ENCODE measurements at regions not wholly inside any gene's neighbourhood (a gene's known extent, or its start where the extent isn't known, plus 50 kb on each side); places are given as distances from the start of the nearest gene placed in this dataset.

DNA sequence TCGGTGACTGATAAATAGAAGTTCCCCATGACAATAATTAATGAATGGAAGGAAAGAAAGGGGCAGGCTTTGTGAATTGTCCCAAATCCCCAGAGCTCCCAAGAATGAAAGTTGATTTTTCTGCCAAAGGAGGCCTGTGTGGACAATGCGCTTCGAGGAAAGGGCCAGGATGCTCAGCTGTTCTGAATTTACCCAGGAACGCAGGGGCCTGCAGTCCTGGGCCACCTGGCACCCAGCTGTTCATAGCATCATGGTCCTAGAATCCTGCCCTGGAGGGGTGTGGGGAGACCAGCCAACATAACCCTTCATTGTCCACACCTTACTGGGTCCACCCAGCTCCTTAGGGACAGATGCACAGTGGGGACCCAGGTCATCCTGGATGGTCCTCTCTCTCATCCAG, 587.5 kb downstream of the BCL11B start:
- peaks cover 80% of the 10 kb centered on the region for H3K27me3 ChIP-seq (ENCODE audit: insufficient read depth, low read depth, severe bottlenecking)
- TF ChIP-seq, protein P1, sequence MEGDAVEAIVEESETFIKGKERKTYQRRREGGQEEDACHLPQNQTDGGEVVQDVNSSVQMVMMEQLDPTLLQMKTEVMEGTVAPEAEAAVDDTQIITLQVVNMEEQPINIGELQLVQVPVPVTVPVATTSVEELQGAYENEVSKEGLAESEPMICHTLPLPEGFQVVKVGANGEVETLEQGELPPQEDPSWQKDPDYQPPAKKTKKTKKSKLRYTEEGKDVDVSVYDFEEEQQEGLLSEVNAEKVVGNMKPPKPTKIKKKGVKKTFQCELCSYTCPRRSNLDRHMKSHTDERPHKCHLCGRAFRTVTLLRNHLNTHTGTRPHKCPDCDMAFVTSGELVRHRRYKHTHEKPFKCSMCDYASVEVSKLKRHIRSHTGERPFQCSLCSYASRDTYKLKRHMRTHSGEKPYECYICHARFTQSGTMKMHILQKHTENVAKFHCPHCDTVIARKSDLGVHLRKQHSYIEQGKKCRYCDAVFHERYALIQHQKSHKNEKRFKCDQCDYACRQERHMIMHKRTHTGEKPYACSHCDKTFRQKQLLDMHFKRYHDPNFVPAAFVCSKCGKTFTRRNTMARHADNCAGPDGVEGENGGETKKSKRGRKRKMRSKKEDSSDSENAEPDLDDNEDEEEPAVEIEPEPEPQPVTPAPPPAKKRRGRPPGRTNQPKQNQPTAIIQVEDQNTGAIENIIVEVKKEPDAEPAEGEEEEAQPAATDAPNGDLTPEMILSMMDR (IDR thresholded peaks at IDR 0.05; ENCODE audit: low read depth, low read length) = no peak

GRCh38 chr14:98685725-98686124, 586.3 kb downstream of the BCL11B start:
- no peak overlapping the region for H3K27ac ChIP-seq
- TF ChIP-seq, protein P1 (IDR thresholded peaks at IDR 0.05; ENCODE audit: low read depth, low read length) = no peak
- peaks cover 83% of the 10 kb centered on the region for H3K27me3 ChIP-seq (ENCODE audit: insufficient read depth, low read depth, severe bottlenecking)
- DNase-seq = no peak
- no peaks in the 10 kb centered on the region for H3K9me3 ChIP-seq (ENCODE audit: severe bottlenecking)
- no peaks in the 10 kb centered on the region for H3K36me3 ChIP-seq
- H3K4me3 ChIP-seq (ENCODE audit: low read depth, low read length) = no peak overlapping the region

More for the DNA sequence above, 587.5 kb downstream of the BCL11B start:
- H3K27ac ChIP-seq = no peak overlapping the region
- DNase-seq = no peak
- no peaks in the 10 kb centered on the region for H3K36me3 ChIP-seq
- H3K4me3 ChIP-seq (ENCODE audit: low read depth, low read length) = no peak overlapping the region
- no peaks in the 10 kb centered on the region for H3K9me3 ChIP-seq (ENCODE audit: severe bottlenecking)

GRCh38 chr14:98688446-98688845, 583.6 kb downstream of the BCL11B start:
- TF ChIP-seq, protein P1 (IDR thresholded peaks at IDR 0.05; ENCODE audit: low read depth, low read length) = no peak
- Histone ChIP-seq H3K27me3 (ENCODE audit: insufficient read depth, low read depth, severe bottlenecking) (peaks cover 84% of the 10 kb centered on the region), H3K9me3 (ENCODE audit: severe bottlenecking) (no peaks in the 10 kb centered on the region), H3K36me3 (no peaks in the 10 kb centered on the region), H3K4me3 (ENCODE audit: low read depth, low read length) (no peak overlapping the region), H3K27ac (no peak overlapping the region)
- no peak for DNase-seq

- H3K9me3 ChIP-seq (ENCODE audit: severe bottlenecking) = no peaks in the 10 kb centered on the region
- TF ChIP-seq, protein P1 (IDR thresholded peaks at IDR 0.05; ENCODE audit: low read depth, low read length) = no peak
- H3K27ac ChIP-seq = no peak overlapping the region
- peaks cover 74% of the 10 kb centered on the region for H3K27me3 ChIP-seq (ENCODE audit: insufficient read depth, low read depth, severe bottlenecking)
- DNase-seq = no peak
- H3K4me3 ChIP-seq (ENCODE audit: low read depth, low read length) = no peak overlapping the region
- no peaks in the 10 kb centered on the region for H3K36me3 ChIP-seq
These were observed 582.0 kb downstream of the BCL11B start for GRCh38 chr14:98689951-98690350.

DNA sequence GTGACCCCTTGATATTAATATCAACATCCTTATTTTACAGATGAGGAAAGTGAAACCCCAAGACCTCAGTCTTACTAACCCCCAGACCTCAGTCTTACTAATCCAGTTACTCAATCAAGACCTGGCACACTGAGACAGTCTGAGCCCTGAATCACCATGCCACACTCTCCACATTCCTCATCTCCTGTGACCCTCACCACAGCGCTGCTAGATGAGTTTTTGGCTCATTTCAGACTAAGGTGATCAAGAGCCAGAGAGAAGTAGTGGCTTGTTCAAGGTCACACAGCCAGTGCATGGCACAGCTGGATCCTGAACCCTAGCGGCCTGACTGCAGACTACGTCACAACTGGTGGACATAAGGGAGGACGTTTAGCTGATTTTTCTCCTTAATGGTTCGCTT, 579.2 kb downstream of the BCL11B start:
- Histone ChIP-seq H3K9me3 (ENCODE audit: severe bottlenecking) (no peaks in the 10 kb centered on the region), H3K27ac (no peak overlapping the region), H3K4me3 (ENCODE audit: low read depth, low read length) (no peak overlapping the region), H3K36me3 (no peaks in the 10 kb centered on the region), H3K27me3 (ENCODE audit: insufficient read depth, low read depth, severe bottlenecking) (peaks cover 48% of the 10 kb centered on the region)
- DNase-seq = no peak
- TF ChIP-seq, protein P1 (IDR thresholded peaks at IDR 0.05; ENCODE audit: low read depth, low read length) = no peak

GRCh38 chr14:98694541-98694940, 577.5 kb downstream of the BCL11B start:
- Histone ChIP-seq H3K27me3 (ENCODE audit: insufficient read depth, low read depth, severe bottlenecking) (peaks cover 35% of the 10 kb centered on the region), H3K4me3 (ENCODE audit: low read depth, low read length) (no peak overlapping the region), H3K27ac (no peak overlapping the region), H3K9me3 (ENCODE audit: severe bottlenecking) (no peaks in the 10 kb centered on the region), H3K36me3 (no peaks in the 10 kb centered on the region)
- TF ChIP-seq, protein P1 (IDR thresholded peaks at IDR 0.05; ENCODE audit: low read depth, low read length) = no peak
- DNase-seq = no peak
